ENCODE measurements at regions not wholly inside any gene's neighbourhood (a gene's known extent, or its start where the extent isn't known, plus 50 kb on each side); places are given as distances from the start of the nearest gene placed in this dataset.
"Not testable (repeated sequence)": the region's sequence is repeated elsewhere in the genome, so short reads cannot be mapped to it uniquely, and the experiment has no call there.

- Histone ChIP-seq H3K4me2 (ENCODE audit: low read length) (no peak overlapping the region), H4K20me1 (ENCODE audit: control insufficient read depth, insufficient read depth, low read depth, low read length) (no peaks in the 10 kb centered on the region), H3K36me3 (ENCODE audit: control insufficient read depth, low read length) (no peaks in the 10 kb centered on the region), H3K4me1 (ENCODE audit: control insufficient read depth, low read length) (no peaks in the 10 kb centered on the region), H3K27me3 (ENCODE audit: control insufficient read depth, low read length) (no peaks in the 10 kb centered on the region), H3K79me2 (ENCODE audit: control insufficient read depth, low read length) (no peaks in the 10 kb centered on the region), H3K9me3 (ENCODE audit: control insufficient read depth, insufficient read depth, low read length) (no peaks in the 10 kb centered on the region), H3K27ac (ENCODE audit: low read depth, low read length) (no peak overlapping the region), H3F3A (ENCODE audit: control insufficient read depth, insufficient read depth) (no peaks in the 10 kb centered on the region), H3K4me3 (ENCODE audit: low read length) (no peak overlapping the region), H3K9me2 (replicated peaks; ENCODE audit: control insufficient read depth, low read length) (no peaks in the 10 kb centered on the region)
- TF ChIP-seq EZH2phosphoT487 (IDR thresholded peaks at IDR 0.05; ENCODE audit: borderline replicate concordance, low read length) = no peak
These were observed 350.3 kb upstream of the POT1 start for GRCh38 chr7:125279961-125280360.

GRCh38 chr7:125278318-125278717 lies 348.7 kb upstream of the POT1 start:
- Histone ChIP-seq H3K79me2 (ENCODE audit: control insufficient read depth, low read length) (no peaks in the 10 kb centered on the region), H4K20me1 (ENCODE audit: control insufficient read depth, insufficient read depth, low read depth, low read length) (no peaks in the 10 kb centered on the region), H3K9me3 (ENCODE audit: control insufficient read depth, insufficient read depth, low read length) (peaks cover 4% of the 10 kb centered on the region; the same call in 1 of the 2 replicates), H3K36me3 (ENCODE audit: control insufficient read depth, low read length) (no peaks in the 10 kb centered on the region), H3K4me2 (ENCODE audit: low read length) (no peak overlapping the region), H3K27ac (ENCODE audit: low read depth, low read length) (no peak overlapping the region), H3K4me3 (ENCODE audit: low read length) (no peak overlapping the region), H3K9me2 (replicated peaks; ENCODE audit: control insufficient read depth, low read length) (no peaks in the 10 kb centered on the region), H3F3A (ENCODE audit: control insufficient read depth, insufficient read depth) (no peaks in the 10 kb centered on the region), H3K4me1 (ENCODE audit: control insufficient read depth, low read length) (no peaks in the 10 kb centered on the region), H3K27me3 (ENCODE audit: control insufficient read depth, low read length) (no peaks in the 10 kb centered on the region)
- TF ChIP-seq CTCF (IDR thresholded peaks at IDR 0.05; ENCODE audit: low read depth, low read length, poor library complexity, severe bottlenecking) = no peak
- TF ChIP-seq EZH2phosphoT487 (IDR thresholded peaks at IDR 0.05; ENCODE audit: borderline replicate concordance, low read length) = no peak

DNA sequence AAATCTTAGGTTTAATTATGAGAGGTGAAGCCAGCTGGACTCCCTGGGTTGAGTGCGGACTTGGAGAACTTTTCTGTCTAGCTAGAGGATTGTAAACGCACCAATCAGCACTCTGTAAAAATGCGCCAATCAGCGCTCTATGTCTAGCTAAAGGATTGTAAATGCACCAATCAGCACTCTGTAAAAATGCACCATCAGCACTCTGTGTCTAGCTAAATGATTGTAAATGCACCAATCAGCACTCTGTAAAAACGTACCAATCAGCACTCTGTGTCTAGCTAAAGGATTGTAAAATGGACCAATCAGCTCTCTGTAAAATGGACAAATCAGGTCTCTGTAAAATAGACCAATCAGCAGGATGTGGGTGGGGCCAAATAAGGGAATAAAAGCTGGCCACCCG lies 345.1 kb upstream of the POT1 start:
- not testable (repeated sequence) for H3K4me3 ChIP-seq (ENCODE audit: low read length); H3K9me2 ChIP-seq (replicated peaks; ENCODE audit: control insufficient read depth, low read length); H4K20me1 ChIP-seq (ENCODE audit: control insufficient read depth, insufficient read depth, low read depth, low read length); H3K4me1 ChIP-seq (ENCODE audit: control insufficient read depth, low read length); H3K27ac ChIP-seq (ENCODE audit: low read depth, low read length); H3K79me2 ChIP-seq (ENCODE audit: control insufficient read depth, low read length); H3F3A ChIP-seq (ENCODE audit: control insufficient read depth, insufficient read depth); H3K27me3 ChIP-seq (ENCODE audit: control insufficient read depth, low read length); H3K4me2 ChIP-seq (ENCODE audit: low read length); H3K9me3 ChIP-seq (ENCODE audit: control insufficient read depth, insufficient read depth, low read length); H3K36me3 ChIP-seq (ENCODE audit: control insufficient read depth, low read length)

DNA sequence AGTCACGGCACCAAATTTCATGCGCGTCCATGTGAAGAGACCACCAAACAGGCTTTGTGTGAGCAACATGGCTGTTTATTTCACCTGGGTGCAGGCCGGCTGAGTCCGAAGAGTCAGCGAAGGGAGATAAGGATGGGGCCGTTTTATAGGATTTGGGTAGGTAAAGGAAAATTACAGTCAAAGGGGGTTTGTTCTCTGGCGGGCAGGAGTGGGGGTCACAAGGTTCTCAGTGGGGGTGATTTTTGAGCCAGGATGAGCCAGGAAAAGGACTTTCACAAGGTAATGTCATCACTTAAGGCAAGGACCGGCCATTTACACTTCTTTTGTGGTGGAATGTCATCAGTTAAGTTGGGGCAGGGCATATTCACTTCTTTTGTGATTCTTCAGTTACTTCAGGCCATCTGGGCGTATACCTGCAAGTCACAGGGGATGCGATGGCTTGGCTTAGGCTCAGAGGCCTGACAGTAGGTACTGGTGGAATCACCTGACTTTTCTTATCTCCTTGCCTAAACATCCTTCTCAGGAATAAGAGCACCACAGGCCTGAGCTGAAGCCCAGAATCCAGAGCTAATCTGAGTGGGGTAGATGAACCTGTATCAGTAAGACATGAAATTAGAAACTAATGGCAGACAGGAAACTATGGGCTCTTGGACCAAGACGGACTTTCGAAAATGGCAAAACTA lies 334.7 kb upstream of the POT1 start:
- not testable (repeated sequence) for H3K4me2 ChIP-seq (ENCODE audit: low read length); H3K4me3 ChIP-seq (ENCODE audit: low read length); H4K20me1 ChIP-seq (ENCODE audit: control insufficient read depth, insufficient read depth, low read depth, low read length); H3F3A ChIP-seq (ENCODE audit: control insufficient read depth, insufficient read depth); H3K27ac ChIP-seq (ENCODE audit: low read depth, low read length); H3K4me1 ChIP-seq (ENCODE audit: control insufficient read depth, low read length); H3K79me2 ChIP-seq (ENCODE audit: control insufficient read depth, low read length); H3K27me3 ChIP-seq (ENCODE audit: control insufficient read depth, low read length); H3K36me3 ChIP-seq (ENCODE audit: control insufficient read depth, low read length); H3K9me3 ChIP-seq (ENCODE audit: control insufficient read depth, insufficient read depth, low read length); H3K9me2 ChIP-seq (replicated peaks; ENCODE audit: control insufficient read depth, low read length)

- not testable (repeated sequence) for H3K9me3 ChIP-seq (ENCODE audit: control insufficient read depth, insufficient read depth, low read length); H4K20me1 ChIP-seq (ENCODE audit: control insufficient read depth, insufficient read depth, low read depth, low read length); H3F3A ChIP-seq (ENCODE audit: control insufficient read depth, insufficient read depth); H3K27me3 ChIP-seq (ENCODE audit: control insufficient read depth, low read length); H3K4me2 ChIP-seq (ENCODE audit: low read length); H3K27ac ChIP-seq (ENCODE audit: low read depth, low read length); H3K79me2 ChIP-seq (ENCODE audit: control insufficient read depth, low read length); H3K4me1 ChIP-seq (ENCODE audit: control insufficient read depth, low read length); H3K9me2 ChIP-seq (replicated peaks; ENCODE audit: control insufficient read depth, low read length); H3K4me3 ChIP-seq (ENCODE audit: low read length); H3K36me3 ChIP-seq (ENCODE audit: control insufficient read depth, low read length)
These were observed 329.3 kb upstream of the POT1 start for GRCh38 chr7:125258876-125259417.

Data from DOHH2 (cell line).